Panc1 (cell line): ENCODE measurements at regions not wholly inside any gene's neighbourhood (a gene's known extent, or its start where the extent isn't known, plus 50 kb on each side); places are given as distances from the start of the nearest gene placed in this dataset.

Source experiments
- CTCF ChIP-seq: fragments of 450-650 bp; IDR thresholded peaks from 2 replicates; pipeline ENCODE4 v1.5.1; 2017; ENCODE audit warnings: mild to moderate bottlenecking
- POLR2AphosphoS5 ChIP-seq: IDR thresholded peaks from 2 replicates; pipeline ENCODE4 v1.6.1; 2012; ENCODE audit warnings: mild to moderate bottlenecking, low read depth, low read length, moderate library complexity
- REST ChIP-seq, 2 experiments: IDR thresholded peaks; 2 replicates each; pipeline ENCODE4 v1.6.1; 2011 to 2012; ENCODE audit warnings: low read depth in 2 of 2, control low read depth in 1 of 2, low read length in 1 of 2, mild to moderate bottlenecking in 1 of 2, moderate library complexity in 1 of 2; ENCODE audit not compliant: insufficient read depth in 1 of 2
- SIN3A ChIP-seq: IDR thresholded peaks from 2 replicates; pipeline ENCODE4 v1.6.1; 2012; ENCODE audit warnings: low read depth, mild to moderate bottlenecking, low read length, moderate library complexity, borderline replicate concordance; ENCODE audit not compliant: insufficient read depth
- TCF7L2 ChIP-seq: IDR thresholded peaks from 2 replicates; pipeline ENCODE4 v1.6.1; 2011; ENCODE audit warnings: mild to moderate bottlenecking, low read depth, low read length, inconsistent platforms

GRCh38 chrX:857376-857775 lies 226.8 kb downstream of the SHOX start:
- no peak for TF ChIP-seq REST (IDR thresholded peaks at IDR 0.05; ENCODE audit: insufficient read depth in 1 of 2, low read depth in 2 of 2, low read length in 1 of 2)
- no peak for TF ChIP-seq CTCF
- no peak for TF ChIP-seq SIN3A
- TF ChIP-seq POLR2AphosphoS5 = no peak
- no peak for TF ChIP-seq TCF7L2
